Trophoblast cell (in vitro differentiated cells and primary cell): ENCODE measurements at regions not wholly inside any gene's neighbourhood (a gene's known extent, or its start where the extent isn't known, plus 50 kb on each side); places are given as distances from the start of the nearest gene placed in this dataset.
A peak's percentile ranks its signal among the peaks of the same experiment; 100 is the strongest.

Experiments
- DNase-seq, 2 donors: peaks; one replicate each; pipeline ENCODE4 v3.0.0-alpha.2; 2016
- H2AFZ ChIP-seq: 2 replicates; pipeline ENCODE4 v1.6.1; 2013; ENCODE audit warnings: low read length, moderate library complexity, mild to moderate bottlenecking; ENCODE audit not compliant: insufficient read depth, poor library complexity
- H2AK5ac ChIP-seq: 2 replicates; pipeline ENCODE4 v1.6.1; 2013; ENCODE audit warnings: mild to moderate bottlenecking, low read length
- H2BK120ac ChIP-seq: 2 replicates; pipeline ENCODE4 v1.6.1; 2013; ENCODE audit warnings: low read length, mild to moderate bottlenecking, moderate library complexity; ENCODE audit not compliant: insufficient read depth, poor library complexity
- H2BK12ac ChIP-seq: 2 replicates; pipeline ENCODE4 v1.6.1; 2013; ENCODE audit warnings: mild to moderate bottlenecking, low read length, moderate library complexity
- H2BK5ac ChIP-seq: 2 replicates; pipeline ENCODE4 v1.6.1; 2013; ENCODE audit warnings: low read length, low read depth, moderate library complexity, mild to moderate bottlenecking; ENCODE audit not compliant: poor library complexity
- H3K14ac ChIP-seq: 2 replicates; pipeline ENCODE4 v1.6.1; 2013; ENCODE audit warnings: mild to moderate bottlenecking, low read length
- H3K18ac ChIP-seq: 2 replicates; pipeline ENCODE4 v1.6.1; 2013; ENCODE audit warnings: mild to moderate bottlenecking, low read length
- H3K23ac ChIP-seq: 2 replicates; pipeline ENCODE4 v1.6.1; 2013; ENCODE audit warnings: low read length
- H3K27ac ChIP-seq: 2 replicates; pipeline ENCODE4 v1.5.1; 2013; ENCODE audit warnings: low read depth, mild to moderate bottlenecking, inconsistent platforms, low read length, moderate library complexity
- H3K27me3 ChIP-seq: 2 replicates; pipeline ENCODE4 v1.6.1; 2013; ENCODE audit warnings: inconsistent platforms, mild to moderate bottlenecking, low read length, moderate library complexity; ENCODE audit not compliant: insufficient read depth
- H3K36me3 ChIP-seq, 2 experiments: 1 replicate in 1 of 2; 2 replicates in 1 of 2; pipeline ENCODE4 v1.6.1; 2013; ENCODE audit warnings: low read length in 2 of 2, mild to moderate bottlenecking in 2 of 2, moderate library complexity in 1 of 2; ENCODE audit not compliant: insufficient read depth in 2 of 2, control insufficient read depth in 1 of 2
- H3K4ac ChIP-seq: 2 replicates; pipeline ENCODE4 v1.6.1; 2013; ENCODE audit warnings: low read depth, mild to moderate bottlenecking, low read length, moderate library complexity
- H3K4me1 ChIP-seq, 2 experiments: 1 replicate in 1 of 2; 2 replicates in 1 of 2; pipeline ENCODE4 v1.6.1; 2013; ENCODE audit warnings: low read length in 2 of 2, mild to moderate bottlenecking in 2 of 2, moderate library complexity in 1 of 2; ENCODE audit not compliant: insufficient read depth in 2 of 2, control insufficient read depth in 1 of 2
- H3K4me2 ChIP-seq: 2 replicates; pipeline ENCODE4 v1.6.1; 2013; ENCODE audit warnings: inconsistent platforms, mild to moderate bottlenecking, low read length, moderate library complexity
- H3K4me3 ChIP-seq: 2 replicates; pipeline ENCODE4 v1.5.1; 2013; ENCODE audit warnings: mild to moderate bottlenecking, low read depth, low read length, inconsistent platforms
- H3K79me1 ChIP-seq: one replicate; pipeline ENCODE4 v1.6.1; 2013; ENCODE audit warnings: low read length
- H3K79me2 ChIP-seq: 2 replicates; pipeline ENCODE4 v1.6.1; 2013; ENCODE audit warnings: low read length, mild to moderate bottlenecking; ENCODE audit not compliant: control insufficient read depth, insufficient read depth, poor library complexity
- H3K9ac ChIP-seq: 2 replicates; pipeline ENCODE4 v1.6.1; 2013; ENCODE audit warnings: mild to moderate bottlenecking, low read length
- H3K9me3 ChIP-seq: 2 replicates; pipeline ENCODE4 v1.6.1; 2013; ENCODE audit warnings: low read depth, mild to moderate bottlenecking, control low read depth, inconsistent platforms, low read length; ENCODE audit not compliant: insufficient read depth
- H4K12ac ChIP-seq: 2 replicates; pipeline ENCODE4 v1.6.1; 2013; ENCODE audit warnings: low read depth, mild to moderate bottlenecking, low read length, moderate library complexity
- H4K8ac ChIP-seq: 2 replicates; pipeline ENCODE4 v1.6.1; 2013; ENCODE audit warnings: low read depth, mild to moderate bottlenecking, low read length, moderate library complexity
- H4K91ac ChIP-seq: one replicate; pipeline ENCODE4 v1.6.1; 2013; ENCODE audit warnings: low read depth, mild to moderate bottlenecking, low read length, moderate library complexity
- WGBS: extraction: QIAGEN DNeasy Blood & Tissue Kit; methylation state at CpG from one replicate; pipeline ENCODE4 v1.1.7; 2013; ENCODE audit warnings: missing lambda C conversion rate; ENCODE audit not compliant: insufficient read length, insufficient coverage; ENCODE audit errors: extremely low coverage; 5-methylcytosine and 5-hydroxymethylcytosine counted together

DNA sequence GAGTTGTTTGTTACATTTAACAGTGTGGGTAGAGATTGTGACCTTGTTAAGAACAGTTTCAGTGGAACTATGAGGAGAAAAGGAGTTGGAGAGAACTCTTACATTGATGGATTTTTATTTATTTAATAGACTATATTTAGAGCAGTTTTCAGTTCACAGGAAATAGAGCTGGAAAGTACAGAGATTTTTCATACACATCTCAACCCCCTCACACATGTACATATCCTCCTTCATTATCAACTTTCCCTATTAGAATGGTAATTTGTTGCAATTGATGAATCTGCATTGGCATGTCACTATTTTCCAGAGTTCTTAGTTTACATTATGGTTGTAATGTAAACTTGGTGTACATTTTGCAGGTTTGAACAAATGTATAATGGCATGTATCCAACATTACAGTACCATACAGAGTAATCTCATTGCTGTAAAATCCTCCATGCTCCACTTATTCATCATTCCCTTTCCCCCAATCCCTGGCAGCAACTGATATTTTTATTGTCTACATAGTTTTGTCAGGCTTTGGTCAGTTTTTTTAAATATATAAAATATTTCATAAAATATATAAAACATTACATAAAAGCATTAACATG is 756.6 kb upstream of the DPPA4 start:
- Histone ChIP-seq H3K9me3 (no peaks in the 10 kb centered on the region), H3K4me3 (no peak overlapping the region), H3K27ac (no peak overlapping the region), H3K18ac (no peak overlapping the region), H3K14ac (no peak overlapping the region), H2BK5ac (no peak overlapping the region), H3K79me2 (no peaks in the 10 kb centered on the region), H4K8ac (no peak overlapping the region), H3K79me1 (no peaks in the 10 kb centered on the region), H3K4ac (no peak overlapping the region), H3K23ac (no peak overlapping the region), H3K27me3 (no peaks in the 10 kb centered on the region), H3K4me1 (no peaks in the 10 kb centered on the region), H4K12ac (no peak overlapping the region), H3K36me3 (no peaks in the 10 kb centered on the region), H2BK12ac (no peak overlapping the region), H2AK5ac (no peak overlapping the region), H3K4me2 (no peak overlapping the region), H2BK120ac (no peak overlapping the region), H4K91ac (no peak overlapping the region), H3K9ac (no peak overlapping the region), H2AFZ (no peak overlapping the region)
- DNase-seq = no peak

DNA sequence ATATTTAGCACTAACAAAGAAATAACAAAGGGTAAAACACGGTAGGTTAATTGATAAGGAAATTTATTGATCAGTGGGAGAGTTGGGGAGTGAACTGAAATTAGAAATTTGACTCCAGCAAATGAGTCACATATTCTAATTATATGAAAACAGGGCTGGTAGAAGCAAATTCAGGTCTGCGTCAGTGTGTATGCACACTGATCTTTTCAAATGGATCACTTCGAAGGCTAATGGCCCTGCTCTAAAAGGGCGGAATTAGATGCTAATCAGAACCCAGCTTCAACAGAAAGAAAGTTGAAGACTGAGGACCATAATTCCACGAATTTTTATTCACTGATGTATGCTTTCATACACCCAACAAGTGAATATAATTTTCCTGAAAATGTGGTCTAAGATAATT is 762.4 kb upstream of the DPPA4 start:
- no peaks in the 10 kb centered on the region for H3K27me3 ChIP-seq
- no peaks in the 10 kb centered on the region for H3K4me1 ChIP-seq
- H3K4me2 ChIP-seq = no peak overlapping the region
- no peak overlapping the region for H3K9ac ChIP-seq
- H3K18ac ChIP-seq = no peak overlapping the region
- no peak overlapping the region for H3K27ac ChIP-seq
- no peak overlapping the region for H3K4ac ChIP-seq
- H3K36me3 ChIP-seq = no peaks in the 10 kb centered on the region
- no peak for DNase-seq
- no peak overlapping the region for H2BK120ac ChIP-seq
- H3K79me2 ChIP-seq = no peaks in the 10 kb centered on the region
- H3K4me3 ChIP-seq = no peak overlapping the region
- no peaks in the 10 kb centered on the region for H3K79me1 ChIP-seq
- no peak overlapping the region for H2BK5ac ChIP-seq
- no peak overlapping the region for H4K8ac ChIP-seq
- no peaks in the 10 kb centered on the region for H3K9me3 ChIP-seq
- no peak overlapping the region for H2BK12ac ChIP-seq
- H3K14ac ChIP-seq = no peak overlapping the region
- H2AK5ac ChIP-seq = no peak overlapping the region
- H3K23ac ChIP-seq = no peak overlapping the region
- WGBS = no CpG with 5 or more reads among the region's 5 CpGs
- H2AFZ ChIP-seq = no peak overlapping the region
- no peak overlapping the region for H4K91ac ChIP-seq
- H4K12ac ChIP-seq = no peak overlapping the region

DNA sequence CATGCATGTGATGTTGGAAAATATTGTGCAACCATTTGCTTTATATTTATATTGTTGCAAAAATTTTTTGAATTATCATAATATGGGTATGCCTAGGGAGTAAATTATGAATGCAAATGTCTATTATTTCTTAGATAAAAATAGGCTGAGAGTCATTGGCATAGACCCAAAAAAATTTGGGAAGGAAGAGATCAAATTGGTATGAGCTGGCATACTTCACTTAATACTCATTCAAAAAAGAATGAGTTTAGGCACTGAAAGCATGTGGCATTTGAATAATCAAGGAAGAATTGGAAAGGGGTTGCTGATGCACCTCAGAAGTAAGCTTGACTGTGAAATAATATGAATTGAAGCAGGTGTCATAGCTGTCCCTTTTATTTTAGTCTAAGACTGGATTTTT is 764.0 kb upstream of the DPPA4 start:
- Histone ChIP-seq H3K27ac (no peak overlapping the region), H3K4me2 (no peak overlapping the region), H4K91ac (no peak overlapping the region), H3K23ac (no peak overlapping the region), H2BK12ac (no peak overlapping the region), H4K8ac (no peak overlapping the region), H4K12ac (no peak overlapping the region), H3K4ac (no peak overlapping the region), H3K14ac (no peak overlapping the region), H2AK5ac (no peak overlapping the region), H2AFZ (no peak overlapping the region), H2BK120ac (no peak overlapping the region), H3K79me1 (no peaks in the 10 kb centered on the region), H3K9ac (no peak overlapping the region), H3K9me3 (no peaks in the 10 kb centered on the region), H2BK5ac (no peak overlapping the region), H3K4me3 (no peak overlapping the region), H3K27me3 (no peaks in the 10 kb centered on the region), H3K4me1 (no peaks in the 10 kb centered on the region), H3K18ac (no peak overlapping the region), H3K36me3 (no peaks in the 10 kb centered on the region), H3K79me2 (no peaks in the 10 kb centered on the region)
- DNase-seq = no peak

DNA sequence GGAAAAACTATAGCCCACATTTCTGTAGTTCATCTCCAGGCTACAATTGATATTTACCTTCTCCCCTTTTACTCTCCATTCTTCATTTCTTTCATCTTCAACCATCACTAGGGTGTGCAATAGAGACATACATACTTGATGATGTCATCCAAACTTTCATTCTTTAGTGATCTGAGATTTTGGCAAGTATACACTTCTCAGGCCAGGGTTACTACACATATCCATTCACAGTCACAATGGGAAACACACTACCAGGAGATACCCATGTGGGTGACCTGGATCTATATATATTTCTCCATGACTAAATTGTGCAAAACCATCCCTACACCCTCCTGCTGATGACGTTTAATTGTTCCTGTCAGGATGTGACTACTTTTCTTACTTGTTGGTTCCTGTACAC is 769.5 kb upstream of the DPPA4 start:
- H3K36me3 ChIP-seq = no peaks in the 10 kb centered on the region
- H3K27me3 ChIP-seq = no peaks in the 10 kb centered on the region
- H3K4me2 ChIP-seq = no peak overlapping the region
- H3K79me2 ChIP-seq = no peaks in the 10 kb centered on the region
- no peak overlapping the region for H2AK5ac ChIP-seq
- H3K79me1 ChIP-seq = no peaks in the 10 kb centered on the region
- no peak overlapping the region for H2AFZ ChIP-seq
- H2BK5ac ChIP-seq = no peak overlapping the region
- H3K9ac ChIP-seq = no peak overlapping the region
- no peaks in the 10 kb centered on the region for H3K4me1 ChIP-seq
- DNase-seq = peak in 1 of 2 donors; percentile 1
- H3K4ac ChIP-seq = no peak overlapping the region
- no peak overlapping the region for H3K14ac ChIP-seq
- H3K27ac ChIP-seq = no peak overlapping the region
- no peak overlapping the region for H4K12ac ChIP-seq
- H3K23ac ChIP-seq = no peak overlapping the region
- H3K4me3 ChIP-seq = no peak overlapping the region
- H3K18ac ChIP-seq = no peak overlapping the region
- H4K8ac ChIP-seq = no peak overlapping the region
- H2BK12ac ChIP-seq = no peak overlapping the region
- no peak overlapping the region for H2BK120ac ChIP-seq
- no peak overlapping the region for H4K91ac ChIP-seq
- no CpG with 5 or more reads among the region's 1 CpG for WGBS
- H3K9me3 ChIP-seq = no peaks in the 10 kb centered on the region
